ENCODE measurements at regions not wholly inside any gene's neighbourhood (a gene's known extent, or its start where the extent isn't known, plus 50 kb on each side); places are given as distances from the start of the nearest gene placed in this dataset.

DNA sequence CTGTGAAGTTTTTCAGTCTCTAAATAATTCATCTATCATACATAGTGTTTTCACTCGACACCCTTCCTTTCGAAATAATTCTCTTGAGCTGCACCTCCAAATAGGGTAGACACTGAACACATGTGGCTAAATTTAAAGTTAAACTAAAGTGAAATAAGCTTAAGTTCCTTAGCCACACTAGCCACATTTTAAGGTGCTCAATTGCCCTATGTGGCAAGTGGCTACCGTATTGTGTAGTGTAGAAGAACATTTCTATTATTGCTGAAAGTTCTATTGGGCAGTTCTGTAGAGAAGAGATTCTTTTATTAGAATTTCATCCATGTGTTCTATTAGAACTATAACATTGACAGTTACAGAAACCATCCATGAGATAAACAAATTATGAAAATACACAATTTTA, 107.0 kb upstream of the CTSO start:
- TF ChIP-seq, protein P1, sequence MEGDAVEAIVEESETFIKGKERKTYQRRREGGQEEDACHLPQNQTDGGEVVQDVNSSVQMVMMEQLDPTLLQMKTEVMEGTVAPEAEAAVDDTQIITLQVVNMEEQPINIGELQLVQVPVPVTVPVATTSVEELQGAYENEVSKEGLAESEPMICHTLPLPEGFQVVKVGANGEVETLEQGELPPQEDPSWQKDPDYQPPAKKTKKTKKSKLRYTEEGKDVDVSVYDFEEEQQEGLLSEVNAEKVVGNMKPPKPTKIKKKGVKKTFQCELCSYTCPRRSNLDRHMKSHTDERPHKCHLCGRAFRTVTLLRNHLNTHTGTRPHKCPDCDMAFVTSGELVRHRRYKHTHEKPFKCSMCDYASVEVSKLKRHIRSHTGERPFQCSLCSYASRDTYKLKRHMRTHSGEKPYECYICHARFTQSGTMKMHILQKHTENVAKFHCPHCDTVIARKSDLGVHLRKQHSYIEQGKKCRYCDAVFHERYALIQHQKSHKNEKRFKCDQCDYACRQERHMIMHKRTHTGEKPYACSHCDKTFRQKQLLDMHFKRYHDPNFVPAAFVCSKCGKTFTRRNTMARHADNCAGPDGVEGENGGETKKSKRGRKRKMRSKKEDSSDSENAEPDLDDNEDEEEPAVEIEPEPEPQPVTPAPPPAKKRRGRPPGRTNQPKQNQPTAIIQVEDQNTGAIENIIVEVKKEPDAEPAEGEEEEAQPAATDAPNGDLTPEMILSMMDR (conservative IDR thresholded peaks at IDR 0.05) = no peak
- no peak for TF ChIP-seq ZFX (IDR thresholded peaks at IDR 0.05)
